KMS-11 (cell line): ENCODE measurements at regions not wholly inside any gene's neighbourhood (a gene's known extent, or its start where the extent isn't known, plus 50 kb on each side); places are given as distances from the start of the nearest gene placed in this dataset.

Experiments used
- H2AFZ ChIP-seq: fragments of 200-600 bp; sonication (generic); 2 replicates; pipeline ENCODE4 v1.6.1; 2016; ENCODE audit warnings: antibody characterized with exemption, mixed run types, low read depth
- H3K27ac ChIP-seq: fragments of 200-600 bp; sonication (generic); 2 replicates; pipeline ENCODE4 v1.6.1; 2016; ENCODE audit warnings: mild to moderate bottlenecking, mixed run types
- H3K27me3 ChIP-seq: fragments of 200-600 bp; sonication (generic); 2 replicates; pipeline ENCODE4 v1.6.1; 2017; ENCODE audit warnings: mild to moderate bottlenecking, low read depth, mixed run types, moderate library complexity; ENCODE audit not compliant: insufficient read depth
- H3K36me3 ChIP-seq: fragments of 200-600 bp; sonication (generic); 2 replicates; pipeline ENCODE4 v1.6.1; 2017; ENCODE audit warnings: mild to moderate bottlenecking, mixed run types; ENCODE audit not compliant: insufficient read depth
- H3K4me1 ChIP-seq: fragments of 200-600 bp; sonication (generic); 2 replicates; pipeline ENCODE4 v1.6.1; 2016; ENCODE audit warnings: mild to moderate bottlenecking, low read depth, mixed run types; ENCODE audit not compliant: poor library complexity, severe bottlenecking
- H3K4me2 ChIP-seq: fragments of 200-600 bp; sonication (generic); 2 replicates; pipeline ENCODE4 v1.7.0; 2016; ENCODE audit warnings: mild to moderate bottlenecking, mixed run types
- H3K4me3 ChIP-seq: fragments of 200-600 bp; sonication (generic); IDR thresholded peaks from 2 replicates; pipeline ENCODE4 v1.6.1; 2017; ENCODE audit warnings: low read depth, low read length, mixed read lengths; ENCODE audit not compliant: insufficient read depth
- H3K79me2 ChIP-seq: fragments of 200-600 bp; sonication (generic); 2 replicates; pipeline ENCODE4 v1.6.1; 2016; ENCODE audit warnings: low read depth, mixed run types; ENCODE audit not compliant: insufficient read depth
- H3K9ac ChIP-seq: fragments of 200-600 bp; sonication (generic); 2 replicates; pipeline ENCODE4 v1.6.1; 2016; ENCODE audit warnings: mild to moderate bottlenecking, mixed run types
- H4K20me1 ChIP-seq: fragments of 200-600 bp; sonication (generic); 2 replicates; pipeline ENCODE4 v1.6.1; 2016; ENCODE audit warnings: mild to moderate bottlenecking, mixed run types; ENCODE audit not compliant: insufficient read depth
- CTCF ChIP-seq: fragments of 200-600 bp; sonication (generic); conservative IDR thresholded peaks from 2 replicates; pipeline ENCODE4 v1.6.1; 2017; ENCODE audit warnings: low read depth, mild to moderate bottlenecking, antibody characterized with exemption, low read length, moderate library complexity, mixed read lengths

- Histone ChIP-seq H3K36me3 (no peaks in the 10 kb centered on the region), H3K9ac (no peak overlapping the region)
- TF ChIP-seq CTCF = no peak
Measured at GRCh38 chr6:141675957-141676356, 456.8 kb upstream of the GJE1 start.

GRCh38 chr6:141669141-141669540 lies 463.6 kb upstream of the GJE1 start:
- Histone ChIP-seq H3K36me3 (no peaks in the 10 kb centered on the region), H3K27me3 (no peaks in the 10 kb centered on the region), H2AFZ (no peak overlapping the region), H3K4me2 (no peak overlapping the region), H3K4me3 (no peak overlapping the region), H3K9ac (no peak overlapping the region), H3K79me2 (no peaks in the 10 kb centered on the region), H3K4me1 (no peaks in the 10 kb centered on the region), H4K20me1 (no peaks in the 10 kb centered on the region), H3K27ac (no peak overlapping the region)
- TF ChIP-seq CTCF = no peak

More at GRCh38 chr6:141675957-141676356, 456.8 kb upstream of the GJE1 start:
- no peaks in the 10 kb centered on the region for H3K4me1 ChIP-seq
- no peak overlapping the region for H3K27ac ChIP-seq
- H3K79me2 ChIP-seq = no peaks in the 10 kb centered on the region
- H3K4me3 ChIP-seq = no peak overlapping the region
- no peak overlapping the region for H2AFZ ChIP-seq
- H4K20me1 ChIP-seq = no peaks in the 10 kb centered on the region
- no peak overlapping the region for H3K4me2 ChIP-seq
- no peaks in the 10 kb centered on the region for H3K27me3 ChIP-seq

GRCh38 chr6:141667580-141668309 lies 465.0 kb upstream of the GJE1 start:
- TF ChIP-seq CTCF = no peak
- Histone ChIP-seq H4K20me1 (no peaks in the 10 kb centered on the region), H3K9ac (no peak overlapping the region), H3K4me1 (no peaks in the 10 kb centered on the region), H3K4me3 (no peak overlapping the region), H3K4me2 (no peak overlapping the region), H3K27me3 (no peaks in the 10 kb centered on the region), H3K36me3 (no peaks in the 10 kb centered on the region), H3K79me2 (no peaks in the 10 kb centered on the region), H3K27ac (no peak overlapping the region), H2AFZ (no peak overlapping the region)

GRCh38 chr6:141666187-141666586 lies 466.5 kb upstream of the GJE1 start:
- H3K36me3 ChIP-seq = no peaks in the 10 kb centered on the region
- H3K4me3 ChIP-seq = no peak overlapping the region
- H3K4me2 ChIP-seq = no peak overlapping the region
- no peak overlapping the region for H2AFZ ChIP-seq
- no peak overlapping the region for H3K27ac ChIP-seq
- H3K79me2 ChIP-seq = no peaks in the 10 kb centered on the region
- no peak overlapping the region for H3K9ac ChIP-seq
- no peaks in the 10 kb centered on the region for H4K20me1 ChIP-seq
- no peaks in the 10 kb centered on the region for H3K4me1 ChIP-seq
- H3K27me3 ChIP-seq = no peaks in the 10 kb centered on the region
- TF ChIP-seq CTCF = no peak
